NT2/D1 (cell line): ENCODE measurements at regions not wholly inside any gene's neighbourhood (a gene's known extent, or its start where the extent isn't known, plus 50 kb on each side); places are given as distances from the start of the nearest gene placed in this dataset.

Source experiments
- YY1 ChIP-seq: IDR thresholded peaks from 2 replicates; pipeline ENCODE4 v1.6.1; 2011; ENCODE audit not compliant: insufficient read length, insufficient read depth
- ZNF274 ChIP-seq: IDR thresholded peaks from 2 replicates; pipeline ENCODE4 v1.6.1; 2011; ENCODE audit warnings: mild to moderate bottlenecking, low read depth, low read length

DNA sequence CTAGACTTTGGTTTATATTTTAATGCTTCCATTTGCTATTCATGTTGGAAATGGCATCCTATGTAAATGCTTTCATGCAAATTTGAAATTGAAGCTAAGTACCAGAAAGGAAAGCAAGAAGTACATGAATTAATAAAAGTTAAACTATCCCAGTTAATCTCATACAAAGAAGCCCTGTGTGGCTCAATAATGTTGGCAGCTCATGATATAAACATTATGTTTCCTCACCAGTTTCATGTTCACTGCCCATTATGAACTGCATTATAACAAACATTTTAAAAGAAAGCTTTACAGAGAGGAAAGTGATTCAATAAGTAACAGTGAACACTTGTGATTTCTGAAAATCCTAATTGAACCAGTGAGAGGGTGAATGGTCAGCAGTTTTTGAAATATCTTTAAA, 62.9 kb upstream of the ROBO2 start:
- no peak for TF ChIP-seq ZNF274
- no peak for TF ChIP-seq YY1
